ENCODE measurements at regions not wholly inside any gene's neighbourhood (a gene's known extent, or its start where the extent isn't known, plus 50 kb on each side); places are given as distances from the start of the nearest gene placed in this dataset.
"Not testable (repeated sequence)": the region's sequence is repeated elsewhere in the genome, so short reads cannot be mapped to it uniquely, and the experiment has no call there.

GRCh38 chr2:185668710-185669109, 69.9 kb upstream of the FSIP2 start:
- DNase-seq (ENCODE audit: low read depth in 1 of 2, low spot score in 1 of 2): no peak
- TF ChIP-seq JUND (IDR thresholded peaks at IDR 0.05; ENCODE audit: low read depth): no peak
- in situ Hi-C loops (cut with HindIII; ENCODE audit: low pct_unique_long_range_greater_than_20kb, low sequenced_read_pairs): no loop called here

- TF ChIP-seq JUND (IDR thresholded peaks at IDR 0.05; ENCODE audit: low read depth): no peak
- in situ Hi-C loops (cut with HindIII; ENCODE audit: low pct_unique_long_range_greater_than_20kb, low sequenced_read_pairs): no loop called here
- no peak for DNase-seq (ENCODE audit: low read depth in 1 of 2, low spot score in 1 of 2)
Observed at GRCh38 chr2:185674232-185674631, 64.4 kb upstream of the FSIP2 start.

GRCh38 chr2:185676316-185676715, 62.3 kb upstream of the FSIP2 start:
- TF ChIP-seq JUND (IDR thresholded peaks at IDR 0.05; ENCODE audit: low read depth): no peak
- in situ Hi-C loops (cut with HindIII; ENCODE audit: low pct_unique_long_range_greater_than_20kb, low sequenced_read_pairs): no loop called here
- DNase-seq (ENCODE audit: low read depth in 1 of 2, low spot score in 1 of 2): peak in 1 of 2 experiments; percentile 25

- in situ Hi-C loops (cut with HindIII; ENCODE audit: low pct_unique_long_range_greater_than_20kb, low sequenced_read_pairs); DNase-seq (ENCODE audit: low read depth in 1 of 2, low spot score in 1 of 2): not testable (repeated sequence)
Observed at GRCh38 chr2:185687001-185687400, 51.6 kb upstream of the FSIP2 start.

- in situ Hi-C loops (cut with HindIII; ENCODE audit: low pct_unique_long_range_greater_than_20kb, low sequenced_read_pairs): no loop called here
- no peak for DNase-seq (ENCODE audit: low read depth in 1 of 2, low spot score in 1 of 2)
- TF ChIP-seq JUND (IDR thresholded peaks at IDR 0.05; ENCODE audit: low read depth): no peak
Observed at GRCh38 chr2:185687967-185688366, 50.6 kb upstream of the FSIP2 start.

Data from T47D (cell line).